ENCODE measurements at regions not wholly inside any gene's neighbourhood (a gene's known extent, or its start where the extent isn't known, plus 50 kb on each side); places are given as distances from the start of the nearest gene placed in this dataset.
"Not testable (repeated sequence)": the region's sequence is repeated elsewhere in the genome, so short reads cannot be mapped to it uniquely, and the experiment has no call there.

DNA sequence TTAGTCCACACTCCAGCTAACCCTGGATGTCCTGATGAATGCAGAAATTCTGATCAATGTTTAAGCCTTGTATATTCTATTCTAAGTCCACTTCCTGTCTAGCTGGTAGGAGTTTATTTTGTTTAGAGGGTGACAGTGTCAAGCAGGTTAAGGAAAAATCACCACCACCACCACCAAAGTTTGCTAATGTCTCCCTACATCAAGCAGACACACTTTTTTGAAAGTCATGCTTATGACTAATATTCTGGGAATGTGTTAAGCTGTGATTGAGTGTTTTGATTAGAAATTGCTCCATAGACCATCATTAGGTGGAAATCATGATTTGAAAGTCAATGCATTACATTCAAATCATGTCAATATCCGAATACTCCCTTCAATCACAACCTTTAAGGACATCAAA lies 1530.1 kb downstream of the MAT2B start:
- DNase-seq: no peak
- intact Hi-C loops (cut with micrococcal nuclease): no loop called here
- Mint-ChIP-seq H3K9me3 (peaks cover 1 to 15% (median 6%) of the 10 kb centered on the region in 7 donors), H3K27ac (no peak overlapping the region), H3K4me3 (no peak overlapping the region), H3K27me3 (ENCODE audit: low read depth in 3 of 3) (peaks cover 0 to 4% (median 0%) of the 10 kb centered on the region in 3 donors), H3K36me3 (no peaks in the 10 kb centered on the region), H3K4me1 (no peaks in the 10 kb centered on the region)
- Histone ChIP-seq H3K4me2 (replicated peaks; ENCODE audit: extremely low read depth, low read length, poor library complexity, severe bottlenecking) (no peak overlapping the region), H3K79me2 (ENCODE audit: insufficient read depth, low read length) (no peaks in the 10 kb centered on the region), H3K4me3 (replicated peaks in 1 of 3; ENCODE audit: low read depth in 2 of 3, low read length in 3 of 3) (no peak overlapping the region), H3K9me3 (replicated peaks in 1 of 2; ENCODE audit: control insufficient read depth in 1 of 2, insufficient read depth in 1 of 2, low read length in 2 of 2) (no peaks in the 10 kb centered on the region), H3K4me1 (ENCODE audit: control insufficient read depth in 1 of 2, insufficient read depth in 2 of 2, low read length in 2 of 2) (no peaks in the 10 kb centered on the region), H3K36me3 (replicated peaks in 1 of 2; ENCODE audit: control insufficient read depth in 1 of 2, insufficient read depth in 2 of 2, low read length in 2 of 2) (no peaks in the 10 kb centered on the region), H3K27ac (ENCODE audit: low read depth in 1 of 2, low read length in 2 of 2) (no peak overlapping the region), H3K27me3 (ENCODE audit: control insufficient read depth in 2 of 2, insufficient read depth in 2 of 2, low read length in 2 of 2) (no peaks in the 10 kb centered on the region), H2AFZ (ENCODE audit: insufficient read depth, low read depth, low read length, poor library complexity, severe bottlenecking) (no peak overlapping the region), H4K20me1 (ENCODE audit: insufficient read depth, low read length) (no peaks in the 10 kb centered on the region), H3K9ac (ENCODE audit: insufficient read depth, low read length, poor library complexity, severe bottlenecking) (no peak overlapping the region)
- no CpG with 5 or more reads among the region's 1 CpG for WGBS (ENCODE audit: insufficient coverage)
- TF ChIP-seq, protein P1, sequence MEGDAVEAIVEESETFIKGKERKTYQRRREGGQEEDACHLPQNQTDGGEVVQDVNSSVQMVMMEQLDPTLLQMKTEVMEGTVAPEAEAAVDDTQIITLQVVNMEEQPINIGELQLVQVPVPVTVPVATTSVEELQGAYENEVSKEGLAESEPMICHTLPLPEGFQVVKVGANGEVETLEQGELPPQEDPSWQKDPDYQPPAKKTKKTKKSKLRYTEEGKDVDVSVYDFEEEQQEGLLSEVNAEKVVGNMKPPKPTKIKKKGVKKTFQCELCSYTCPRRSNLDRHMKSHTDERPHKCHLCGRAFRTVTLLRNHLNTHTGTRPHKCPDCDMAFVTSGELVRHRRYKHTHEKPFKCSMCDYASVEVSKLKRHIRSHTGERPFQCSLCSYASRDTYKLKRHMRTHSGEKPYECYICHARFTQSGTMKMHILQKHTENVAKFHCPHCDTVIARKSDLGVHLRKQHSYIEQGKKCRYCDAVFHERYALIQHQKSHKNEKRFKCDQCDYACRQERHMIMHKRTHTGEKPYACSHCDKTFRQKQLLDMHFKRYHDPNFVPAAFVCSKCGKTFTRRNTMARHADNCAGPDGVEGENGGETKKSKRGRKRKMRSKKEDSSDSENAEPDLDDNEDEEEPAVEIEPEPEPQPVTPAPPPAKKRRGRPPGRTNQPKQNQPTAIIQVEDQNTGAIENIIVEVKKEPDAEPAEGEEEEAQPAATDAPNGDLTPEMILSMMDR (IDR thresholded peaks at IDR 0.05): no peak

DNA sequence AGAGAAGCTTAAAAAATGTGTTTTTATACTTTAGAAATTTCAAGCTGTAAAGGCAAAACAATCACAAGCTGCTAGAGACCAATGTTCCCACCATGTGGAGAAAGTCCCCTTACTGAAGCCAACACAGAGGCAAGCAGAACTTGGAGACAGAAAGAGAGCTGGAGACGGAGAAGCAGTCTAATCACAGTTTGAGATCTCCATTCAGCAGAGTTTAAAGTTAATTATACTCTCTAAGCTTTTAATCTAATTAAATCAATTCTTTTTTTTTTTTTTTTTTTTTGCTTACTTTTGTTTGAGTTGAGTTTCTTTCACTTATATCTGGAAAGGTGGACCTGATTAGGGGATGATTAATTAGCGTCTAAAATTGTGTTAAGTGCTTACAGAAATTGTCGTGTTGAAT lies 1534.3 kb downstream of the MAT2B start:
- peaks cover 0 to 2% (median 0%) of the 10 kb centered on the region in 3 donors for H3K27me3 Mint-ChIP-seq (ENCODE audit: low read depth in 3 of 3)
- no CpG with 5 or more reads among the region's 3 CpGs for WGBS (ENCODE audit: insufficient coverage)
- H2AFZ ChIP-seq (ENCODE audit: insufficient read depth, low read depth, low read length, poor library complexity, severe bottlenecking): no peak overlapping the region
- H4K20me1 ChIP-seq (ENCODE audit: insufficient read depth, low read length): no peaks in the 10 kb centered on the region
- no peak overlapping the region for H3K4me3 ChIP-seq (replicated peaks in 1 of 3; ENCODE audit: low read depth in 2 of 3, low read length in 3 of 3)
- TF ChIP-seq, protein P1 (IDR thresholded peaks at IDR 0.05): no peak
- H3K27me3 ChIP-seq (ENCODE audit: control insufficient read depth in 2 of 2, insufficient read depth in 2 of 2, low read length in 2 of 2): no peaks in the 10 kb centered on the region
- no peak overlapping the region for H3K27ac ChIP-seq (ENCODE audit: low read depth in 1 of 2, low read length in 2 of 2)
- no peaks in the 10 kb centered on the region for H3K79me2 ChIP-seq (ENCODE audit: insufficient read depth, low read length)
- peaks cover 2% of the 10 kb centered on the region for H3K4me1 Mint-ChIP-seq
- H3K9ac ChIP-seq (ENCODE audit: insufficient read depth, low read length, poor library complexity, severe bottlenecking): no peak overlapping the region
- intact Hi-C loops (cut with micrococcal nuclease): no loop called here
- peaks cover 6 to 35% (median 14%) of the 10 kb centered on the region in 7 donors for H3K9me3 Mint-ChIP-seq
- no peaks in the 10 kb centered on the region for H3K4me1 ChIP-seq (ENCODE audit: control insufficient read depth in 1 of 2, insufficient read depth in 2 of 2, low read length in 2 of 2)
- no peak overlapping the region for H3K4me3 Mint-ChIP-seq
- no peak for DNase-seq
- no peak overlapping the region for H3K27ac Mint-ChIP-seq
- no peak overlapping the region for H3K4me2 ChIP-seq (replicated peaks; ENCODE audit: extremely low read depth, low read length, poor library complexity, severe bottlenecking)
- no peaks in the 10 kb centered on the region for H3K9me3 ChIP-seq (replicated peaks in 1 of 2; ENCODE audit: control insufficient read depth in 1 of 2, insufficient read depth in 1 of 2, low read length in 2 of 2)
- H3K36me3 Mint-ChIP-seq: no peaks in the 10 kb centered on the region
- no peaks in the 10 kb centered on the region for H3K36me3 ChIP-seq (replicated peaks in 1 of 2; ENCODE audit: control insufficient read depth in 1 of 2, insufficient read depth in 2 of 2, low read length in 2 of 2)

DNA sequence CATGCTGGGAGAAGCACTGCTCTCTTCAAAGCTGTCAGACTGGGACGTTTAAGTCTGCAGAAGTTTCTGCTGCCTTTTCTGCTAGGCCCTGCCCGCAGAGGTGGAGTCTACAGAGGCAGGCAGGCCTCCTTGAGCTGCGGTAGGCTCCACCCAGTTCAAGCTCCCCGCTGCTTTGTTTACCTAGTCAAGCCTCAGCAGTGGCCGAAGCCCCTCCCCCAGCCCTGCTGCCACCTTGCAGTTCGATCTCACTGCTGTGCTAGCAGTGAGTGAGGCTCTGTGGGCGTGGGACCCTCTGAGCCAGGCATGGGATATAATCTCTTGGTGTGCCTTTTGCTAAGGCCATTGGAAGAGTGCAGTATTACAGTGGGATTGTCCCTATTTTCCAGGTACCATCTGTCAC lies 1540.5 kb downstream of the MAT2B start:
- H3K4me1 ChIP-seq (ENCODE audit: control insufficient read depth in 1 of 2, insufficient read depth in 2 of 2, low read length in 2 of 2); H3K27ac Mint-ChIP-seq; H3K4me1 Mint-ChIP-seq; H2AFZ ChIP-seq (ENCODE audit: insufficient read depth, low read depth, low read length, poor library complexity, severe bottlenecking); H3K4me2 ChIP-seq (replicated peaks; ENCODE audit: extremely low read depth, low read length, poor library complexity, severe bottlenecking); H3K36me3 Mint-ChIP-seq; H3K4me3 Mint-ChIP-seq; H3K9ac ChIP-seq (ENCODE audit: insufficient read depth, low read length, poor library complexity, severe bottlenecking); H3K27ac ChIP-seq (ENCODE audit: low read depth in 1 of 2, low read length in 2 of 2); DNase-seq; H3K27me3 ChIP-seq (ENCODE audit: control insufficient read depth in 2 of 2, insufficient read depth in 2 of 2, low read length in 2 of 2); H3K79me2 ChIP-seq (ENCODE audit: insufficient read depth, low read length); intact Hi-C loops (cut with micrococcal nuclease); H3K9me3 ChIP-seq (replicated peaks in 1 of 2; ENCODE audit: control insufficient read depth in 1 of 2, insufficient read depth in 1 of 2, low read length in 2 of 2); H3K36me3 ChIP-seq (replicated peaks in 1 of 2; ENCODE audit: control insufficient read depth in 1 of 2, insufficient read depth in 2 of 2, low read length in 2 of 2); H3K27me3 Mint-ChIP-seq (ENCODE audit: low read depth in 3 of 3); H3K4me3 ChIP-seq (replicated peaks in 1 of 3; ENCODE audit: low read depth in 2 of 3, low read length in 3 of 3); H4K20me1 ChIP-seq (ENCODE audit: insufficient read depth, low read length): not testable (repeated sequence)
- 97% methylated on average over 5 of the region's 7 CpGs for WGBS (ENCODE audit: insufficient coverage)
- peaks cover 2 to 40% (median 19%) of the 10 kb centered on the region in 7 donors for H3K9me3 Mint-ChIP-seq

Data from CD14-positive monocyte (primary cell).